ENCODE measurements at regions not wholly inside any gene's neighbourhood (a gene's known extent, or its start where the extent isn't known, plus 50 kb on each side); places are given as distances from the start of the nearest gene placed in this dataset.
A peak's percentile ranks its signal among the peaks of the same experiment; 100 is the strongest.

DNA sequence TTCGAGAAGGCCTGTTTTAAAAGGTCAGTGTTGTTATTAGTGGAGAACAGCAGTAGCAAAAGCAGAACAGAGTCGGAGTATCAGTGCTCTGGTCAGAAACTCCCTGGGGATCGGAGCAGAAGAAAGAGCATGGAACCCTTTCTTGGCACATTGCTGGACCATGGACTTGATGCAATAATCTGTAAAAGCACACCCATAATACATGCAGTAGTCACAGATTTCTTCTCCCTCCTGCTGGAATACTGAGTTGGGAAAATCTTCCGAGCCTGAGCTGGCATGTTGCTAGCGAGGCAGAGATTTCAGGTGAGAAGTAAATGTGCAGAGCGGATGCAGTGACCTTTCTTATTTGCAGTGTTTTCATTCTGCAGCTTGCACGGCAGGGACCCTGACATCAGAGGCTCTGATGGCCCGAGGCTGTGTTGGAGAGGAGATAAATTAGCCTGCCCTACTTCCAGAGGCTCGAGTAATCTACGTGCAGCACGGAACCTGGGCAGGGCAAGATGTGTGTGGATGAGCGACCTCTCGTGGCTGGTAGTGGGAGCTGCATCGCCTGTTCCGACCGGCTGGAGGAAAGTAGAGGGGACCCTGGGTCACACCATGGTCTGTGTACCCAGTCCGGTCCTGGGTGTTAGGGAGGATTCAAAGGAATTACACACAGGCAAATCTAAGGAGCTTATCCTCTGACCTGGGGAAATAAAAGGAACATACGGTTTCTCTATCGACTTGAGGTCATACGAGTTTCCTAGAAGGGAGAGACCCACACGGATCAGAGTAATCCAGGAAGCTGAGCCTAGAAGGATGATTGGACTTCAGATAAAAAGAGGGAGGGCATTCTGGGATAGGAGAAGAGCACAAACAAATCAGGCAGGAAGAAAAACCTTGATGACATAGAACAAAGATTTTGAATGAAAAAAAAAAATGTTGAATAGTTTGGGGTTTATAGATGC, 137.0 kb upstream of the STMND1 start:
- Histone ChIP-seq H3K4me2 (ENCODE audit: control insufficient read depth, insufficient read depth) (no peak overlapping the region), H3K79me2 (ENCODE audit: control insufficient read depth, insufficient read depth, low read length) (no peaks in the 10 kb centered on the region), H3K9me3 (replicated peaks; ENCODE audit: control insufficient read depth, insufficient read depth, low read length) (no peaks in the 10 kb centered on the region), H3K36me3 (ENCODE audit: control insufficient read depth in 2 of 2, insufficient read depth in 2 of 2, low read length in 1 of 2) (no peaks in the 10 kb centered on the region), H3K27me3 (replicated peaks in 1 of 2; ENCODE audit: control insufficient read depth in 2 of 2, insufficient read depth in 2 of 2, low read length in 1 of 2) (no peaks in the 10 kb centered on the region; a peak in 1 of 4 replicates), H2AFZ (ENCODE audit: control insufficient read depth, low read depth, low read length) (no peak overlapping the region), H4K20me1 (ENCODE audit: control insufficient read depth, insufficient read depth) (peaks cover 3% of the 10 kb centered on the region; the same call in 1 of the 2 replicates), H3K4me1 (ENCODE audit: control insufficient read depth, insufficient read depth, low read length) (no peaks in the 10 kb centered on the region), H3K9ac (ENCODE audit: control insufficient read depth, insufficient read depth, low read length) (no peak overlapping the region), H3K27ac (ENCODE audit: control insufficient read depth, insufficient read depth) (no peak overlapping the region), H3K4me3 (no peak overlapping the region)
- ChIA-PET RAD21 (ENCODE audit: unreplicated experiment) (interaction anchor here (0.7 to 3.7 kb wide), 13 partner anchors 10 to 679 kb away, joined by 3 to 33 read pairs (median 4); no protein-coding TSS in a partner anchor), POLR2A (no interaction called here), CTCF (interaction anchor here (0.6 to 7.5 kb wide), 29 partner anchors 9 to 694 kb away, joined by 3 to 95 read pairs (median 4); partner anchors contain the start of gene ATXN1), SMC1A (ENCODE audit: uncharacterized antibody, unreplicated experiment) (interaction anchor here (0.9 to 2.7 kb wide), 12 partner anchors 9 to 675 kb away, joined by 3 to 24 read pairs (median 4); no protein-coding TSS in a partner anchor)
- BruUV-seq (replicated peaks), result no TSS peak
- whole genome bisulfite sequencing (ENCODE audit: insufficient coverage, insufficient replicate concordance, low lambda C conversion rate, missing lambda C conversion rate), result 32% methylated on average over 20 of the region's 21 CpGs
- DNase-seq (ENCODE audit: low read depth, low spot score) (peak; percentile 12), ATAC-seq (peak; percentile 99), FAIRE-seq (peak; percentile 57)
- intact Hi-C loops (cut with micrococcal nuclease; ENCODE audit: unreplicated experiment) (loop anchor here (2.0 to 10.0 kb wide), 4 partner anchors 200 to 680 kb away; no protein-coding TSS in a partner anchor), in situ Hi-C loops (cut with MboI) (loop anchor here (5.0 to 10.0 kb wide), 3 partner anchors 190 to 633 kb away; no protein-coding TSS in a partner anchor)
- TF ChIP-seq MEF2B (IDR thresholded peaks at IDR 0.05; ENCODE audit: partially characterized antibody, poor library complexity, severe bottlenecking) (peak; percentile 19), SMARCA5 (IDR thresholded peaks at IDR 0.05) (0 out of 2 replicates have a peak, but pooled peaks have one; percentile 56), YY1 (IDR thresholded peaks at IDR 0.05; ENCODE audit: low read depth, low read length) (0 out of 2 replicates have a peak, but pooled peaks have one; percentile 40), NFYB (IDR thresholded peaks at IDR 0.05; ENCODE audit: insufficient read depth, low read depth, low read length) (no peak), LARP7 (IDR thresholded peaks at IDR 0.05) (no peak), SMAD1 (IDR thresholded peaks at IDR 0.05; ENCODE audit: low read depth, partially characterized antibody) (no peak), CHD2 (IDR thresholded peaks at IDR 0.05; ENCODE audit: borderline replicate concordance, low read depth, low read length) (no peak), ZBTB40 (IDR thresholded peaks at IDR 0.05; ENCODE audit: borderline replicate concordance) (no peak), ZSCAN29 (IDR thresholded peaks at IDR 0.05) (no peak), FOXK2 (IDR thresholded peaks at IDR 0.05) (no peak), RBBP5 (conservative IDR thresholded peaks at IDR 0.05) (no peak)
- TF ChIP-seq, protein P1, sequence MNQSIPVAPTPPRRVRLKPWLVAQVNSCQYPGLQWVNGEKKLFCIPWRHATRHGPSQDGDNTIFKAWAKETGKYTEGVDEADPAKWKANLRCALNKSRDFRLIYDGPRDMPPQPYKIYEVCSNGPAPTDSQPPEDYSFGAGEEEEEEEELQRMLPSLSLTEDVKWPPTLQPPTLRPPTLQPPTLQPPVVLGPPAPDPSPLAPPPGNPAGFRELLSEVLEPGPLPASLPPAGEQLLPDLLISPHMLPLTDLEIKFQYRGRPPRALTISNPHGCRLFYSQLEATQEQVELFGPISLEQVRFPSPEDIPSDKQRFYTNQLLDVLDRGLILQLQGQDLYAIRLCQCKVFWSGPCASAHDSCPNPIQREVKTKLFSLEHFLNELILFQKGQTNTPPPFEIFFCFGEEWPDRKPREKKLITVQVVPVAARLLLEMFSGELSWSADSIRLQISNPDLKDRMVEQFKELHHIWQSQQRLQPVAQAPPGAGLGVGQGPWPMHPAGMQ (IDR thresholded peaks at IDR 0.05; ENCODE audit: borderline replicate concordance), result no peak
- TF ChIP-seq, protein P2, sequence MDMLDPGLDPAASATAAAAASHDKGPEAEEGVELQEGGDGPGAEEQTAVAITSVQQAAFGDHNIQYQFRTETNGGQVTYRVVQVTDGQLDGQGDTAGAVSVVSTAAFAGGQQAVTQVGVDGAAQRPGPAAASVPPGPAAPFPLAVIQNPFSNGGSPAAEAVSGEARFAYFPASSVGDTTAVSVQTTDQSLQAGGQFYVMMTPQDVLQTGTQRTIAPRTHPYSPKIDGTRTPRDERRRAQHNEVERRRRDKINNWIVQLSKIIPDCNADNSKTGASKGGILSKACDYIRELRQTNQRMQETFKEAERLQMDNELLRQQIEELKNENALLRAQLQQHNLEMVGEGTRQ (IDR thresholded peaks at IDR 0.05; ENCODE audit: borderline replicate concordance, low read depth, low read length), result no peak
- TF ChIP-seq, protein P3, sequence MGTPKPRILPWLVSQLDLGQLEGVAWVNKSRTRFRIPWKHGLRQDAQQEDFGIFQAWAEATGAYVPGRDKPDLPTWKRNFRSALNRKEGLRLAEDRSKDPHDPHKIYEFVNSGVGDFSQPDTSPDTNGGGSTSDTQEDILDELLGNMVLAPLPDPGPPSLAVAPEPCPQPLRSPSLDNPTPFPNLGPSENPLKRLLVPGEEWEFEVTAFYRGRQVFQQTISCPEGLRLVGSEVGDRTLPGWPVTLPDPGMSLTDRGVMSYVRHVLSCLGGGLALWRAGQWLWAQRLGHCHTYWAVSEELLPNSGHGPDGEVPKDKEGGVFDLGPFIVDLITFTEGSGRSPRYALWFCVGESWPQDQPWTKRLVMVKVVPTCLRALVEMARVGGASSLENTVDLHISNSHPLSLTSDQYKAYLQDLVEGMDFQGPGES (IDR thresholded peaks at IDR 0.05), result no peak
